ENCODE measurements at regions not wholly inside any gene's neighbourhood (a gene's known extent, or its start where the extent isn't known, plus 50 kb on each side); places are given as distances from the start of the nearest gene placed in this dataset.

DNA sequence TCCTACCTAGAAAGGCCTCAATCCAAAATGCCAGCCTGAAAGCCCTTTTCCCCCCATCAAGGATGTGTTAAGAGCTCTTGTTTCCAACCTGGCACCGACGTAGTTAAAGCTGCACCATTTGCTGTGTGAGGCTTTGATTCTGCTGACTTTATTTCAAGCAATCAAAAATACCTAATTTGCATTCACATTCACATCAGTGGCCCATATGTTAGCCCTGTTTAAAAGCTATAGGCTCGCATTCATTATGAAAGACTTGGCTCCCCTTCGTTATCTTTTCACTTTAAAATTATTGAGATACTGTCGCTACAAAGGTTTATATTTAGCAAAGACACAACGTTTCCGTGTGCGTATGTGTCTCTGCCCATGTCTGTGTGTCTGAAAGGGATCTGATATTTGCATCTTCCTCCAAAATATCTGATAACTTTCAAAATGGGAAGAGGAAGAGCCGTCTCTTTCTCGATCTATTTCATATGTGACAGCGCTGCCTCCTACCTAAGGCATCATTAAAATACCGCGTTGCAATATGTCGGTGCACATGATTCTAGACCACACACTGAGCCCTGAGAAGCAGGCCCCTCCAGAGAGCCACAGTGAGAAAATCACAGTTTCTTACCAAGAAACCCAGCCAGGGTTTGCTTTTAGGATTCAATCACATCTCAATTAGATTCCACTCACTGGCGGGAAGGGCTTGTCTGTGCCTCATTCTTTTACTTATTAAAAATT is 57.1 kb upstream of the ITPRID1 start:
- ATAC-seq, result no peak

DNA sequence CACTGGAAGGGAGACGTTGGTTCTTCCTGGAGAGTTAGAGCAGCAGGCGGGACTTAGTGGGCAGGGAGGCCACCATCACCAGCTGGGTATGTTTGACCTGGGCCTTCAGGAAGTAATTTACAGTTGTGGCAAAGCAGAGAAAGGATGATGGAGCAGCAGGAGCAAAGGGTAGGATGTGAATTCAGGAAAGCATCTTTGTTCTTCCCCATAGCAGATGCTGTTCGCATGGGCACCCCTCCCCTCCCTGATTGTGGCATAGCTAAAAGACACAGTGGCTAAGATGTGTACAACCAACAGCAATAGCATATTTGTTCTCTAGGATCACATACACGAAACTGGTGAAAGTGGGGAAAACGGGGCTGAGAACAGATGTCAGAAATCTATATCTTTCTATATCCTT is 56.3 kb upstream of the ITPRID1 start:
- ATAC-seq, result no peak

DNA sequence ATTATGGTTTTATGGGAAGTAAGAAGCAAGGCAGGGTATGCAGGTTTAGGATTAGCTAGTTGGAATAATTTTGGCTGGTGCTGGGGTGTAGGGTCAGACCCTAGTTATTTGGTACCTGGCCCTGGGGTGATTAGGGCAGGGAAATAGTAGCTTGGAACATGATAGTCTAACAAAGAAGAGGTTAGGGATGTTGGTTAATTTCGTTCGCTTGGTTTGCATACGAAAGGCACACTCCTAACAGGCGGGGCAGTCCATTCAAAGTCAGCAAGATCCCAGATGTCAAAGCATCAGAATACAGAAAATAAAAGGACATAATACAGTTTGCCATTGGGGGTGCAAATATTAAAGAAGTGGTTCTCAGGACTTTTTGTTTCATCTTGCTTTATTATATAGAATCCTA is 55.7 kb upstream of the ITPRID1 start:
- no peak for ATAC-seq

DNA sequence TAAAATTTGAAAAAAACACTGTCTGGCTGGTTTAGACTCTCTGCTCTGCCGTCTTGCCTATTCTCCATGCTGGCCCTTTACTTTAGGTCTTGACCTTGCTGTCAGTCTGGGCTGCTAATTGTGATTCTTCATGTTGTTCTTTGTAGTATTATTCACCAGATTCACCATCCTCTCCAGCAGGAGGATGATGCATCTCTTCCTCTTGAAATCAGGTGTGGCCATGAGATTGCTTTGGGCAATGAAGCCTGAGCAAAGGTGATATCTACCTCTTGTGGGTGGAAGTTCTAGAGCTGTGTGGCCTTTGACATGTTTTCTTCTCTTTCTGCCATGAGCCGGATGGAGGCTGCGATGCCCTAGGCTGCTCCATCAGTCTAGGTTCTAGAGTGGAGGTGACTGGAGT is 51.3 kb upstream of the ITPRID1 start:
- ATAC-seq, result no peak

All from esophagus mucosa (tissue), 1 donor.